SK-N-SH treated with all-trans-retinoic acid at 6 μM for 48 hours (cell line): ENCODE measurements at regions not wholly inside any gene's neighbourhood (a gene's known extent, or its start where the extent isn't known, plus 50 kb on each side); places are given as distances from the start of the nearest gene placed in this dataset.

Experiments
- ATAC-seq: fragments of 200-7000 bp; cut with Tn5 transposase; 3 replicates; pipeline ENCODE4 v1.9.1; 2020; ENCODE audit warnings: mild to moderate bottlenecking, moderate library complexity
- ARNTL ChIP-seq: fragments of 450-650 bp; formaldehyde crosslinking; IDR thresholded peaks from 2 replicates; pipeline ENCODE4 v1.5.0; 2020; ENCODE audit warnings: low read depth, mild to moderate bottlenecking, moderate library complexity, borderline replicate concordance
- BACH2 ChIP-seq: fragments of 250-450 bp; sonication (Bioruptor Pico); IDR thresholded peaks from 2 replicates; pipeline ENCODE4 v1.9.0; 2021; ENCODE audit warnings: mild to moderate bottlenecking, borderline replicate concordance
- CREB5 ChIP-seq: fragments of 250-450 bp; sonication (Bioruptor Pico); IDR thresholded peaks from 2 replicates; pipeline ENCODE4 v1.5.1; 2020; ENCODE audit warnings: low read depth, mild to moderate bottlenecking, moderate library complexity
- CSDC2 ChIP-seq: fragments of 250-450 bp; sonication (Bioruptor Pico); IDR thresholded peaks from 2 replicates; pipeline ENCODE4 v1.5.0; 2020; ENCODE audit warnings: mild to moderate bottlenecking, moderate library complexity
- CSRNP3 ChIP-seq: fragments of 250-450 bp; sonication (Bioruptor Pico); IDR thresholded peaks from 2 replicates; pipeline ENCODE4 v1.5.1; 2021; ENCODE audit warnings: mild to moderate bottlenecking, moderate library complexity
- ESRRG ChIP-seq: fragments of 250-450 bp; sonication (Bioruptor Pico); IDR thresholded peaks from 2 replicates; pipeline ENCODE4 v1.6.1; 2021; ENCODE audit warnings: mild to moderate bottlenecking
- GLIS3 ChIP-seq: fragments of 250-450 bp; sonication (Bioruptor Pico); IDR thresholded peaks from 2 replicates; pipeline ENCODE4 v1.5.0; 2020; ENCODE audit warnings: mild to moderate bottlenecking, moderate library complexity
- ISL1 ChIP-seq: fragments of 250-450 bp; sonication (Bioruptor Pico); IDR thresholded peaks from 2 replicates; pipeline ENCODE4 v2.1.2; 2022; ENCODE audit warnings: mild to moderate bottlenecking, moderate library complexity
- OSR1 ChIP-seq: fragments of 250-450 bp; sonication (Bioruptor Pico); IDR thresholded peaks from 2 replicates; pipeline ENCODE4 v1.8.0; 2022; ENCODE audit warnings: moderate library complexity, mild to moderate bottlenecking, inconsistent platforms
- PATZ1 ChIP-seq: fragments of 250-450 bp; sonication (Bioruptor Pico); IDR thresholded peaks from 2 replicates; pipeline ENCODE4 v1.8.0; 2020; ENCODE audit warnings: mild to moderate bottlenecking, moderate library complexity, borderline replicate concordance
- POU6F1 ChIP-seq: fragments of 250-450 bp; sonication (Bioruptor Pico); IDR thresholded peaks from 2 replicates; pipeline ENCODE4 v1.8.0; 2021; ENCODE audit warnings: low read depth, mild to moderate bottlenecking, moderate library complexity, borderline replicate concordance
- PPARA ChIP-seq: fragments of 250-450 bp; sonication (Bioruptor Pico); IDR thresholded peaks from 2 replicates; pipeline ENCODE4 v1.5.0; 2020; ENCODE audit warnings: mild to moderate bottlenecking, borderline replicate concordance
- RARB ChIP-seq: fragments of 250-450 bp; sonication (Bioruptor Pico); IDR thresholded peaks from 2 replicates; pipeline ENCODE4 v1.8.0; 2021; ENCODE audit warnings: mild to moderate bottlenecking, moderate library complexity
- TCF4 ChIP-seq: fragments of 250-450 bp; sonication (Bioruptor Pico); IDR thresholded peaks from 2 replicates; pipeline ENCODE4 v1.8.0; 2021; ENCODE audit warnings: mild to moderate bottlenecking, moderate library complexity, borderline replicate concordance
- TOX ChIP-seq: fragments of 250-450 bp; sonication (Bioruptor Pico); IDR thresholded peaks from 2 replicates; pipeline ENCODE4 v1.8.0; 2021; ENCODE audit warnings: mild to moderate bottlenecking, moderate library complexity, borderline replicate concordance
- TSHZ2 ChIP-seq: fragments of 250-450 bp; sonication (Bioruptor Pico); IDR thresholded peaks from 2 replicates; pipeline ENCODE4 v1.5.0; 2020; ENCODE audit warnings: mild to moderate bottlenecking, moderate library complexity
- ZC3H10 ChIP-seq: fragments of 250-450 bp; sonication (Bioruptor Pico); IDR thresholded peaks from 2 replicates; pipeline ENCODE4 v1.5.1; 2021; ENCODE audit warnings: mild to moderate bottlenecking, moderate library complexity
- ZFP3 ChIP-seq: fragments of 250-450 bp; sonication (Bioruptor Pico); IDR thresholded peaks from 2 replicates; pipeline ENCODE4 v1.5.0; 2020; ENCODE audit warnings: mild to moderate bottlenecking, moderate library complexity
- ZFP30 ChIP-seq: fragments of 450-650 bp; formaldehyde crosslinking; IDR thresholded peaks from 2 replicates; pipeline ENCODE4 v1.5.0; 2022; ENCODE audit warnings: mild to moderate bottlenecking, moderate library complexity
- ZNF565 ChIP-seq: fragments of 450-650 bp; formaldehyde crosslinking; conservative IDR thresholded peaks from 2 replicates; pipeline ENCODE4 v1.5.0; 2020; ENCODE audit warnings: low read depth, mild to moderate bottlenecking, moderate library complexity
- ZNF70 ChIP-seq: fragments of 450-650 bp; formaldehyde crosslinking; IDR thresholded peaks from 2 replicates; pipeline ENCODE4 v1.5.0; 2020; ENCODE audit warnings: mild to moderate bottlenecking, moderate library complexity

- TF ChIP-seq TSHZ2 (CRISPR knock-in tag) (no peak), ESRRG (no peak), CSDC2 (CRISPR knock-in tag) (no peak), PPARA (CRISPR knock-in tag) (no peak)
Measured at GRCh38 chr6:8191629-8192028, 89.3 kb upstream of the EEF1E1 start (continued).

- TF ChIP-seq TSHZ2 (CRISPR knock-in tag) (no peak), TOX (no peak), ARNTL (CRISPR knock-in tag) (no peak), RARB (no peak), OSR1 (CRISPR knock-in tag) (no peak), ESRRG (no peak)
- no peak for ATAC-seq
Measured at GRCh38 chr6:8187209-8187608, 84.9 kb upstream of the EEF1E1 start.

- ATAC-seq = no peak
- TF ChIP-seq CREB5 (CRISPR knock-in tag) = no peak
- no peak for TF ChIP-seq ZNF565 (CRISPR knock-in tag)
- no peak for TF ChIP-seq ZNF70
- no peak for TF ChIP-seq BACH2
- no peak for TF ChIP-seq PPARA (CRISPR knock-in tag)
- TF ChIP-seq ZC3H10 = no peak
- TF ChIP-seq CSRNP3 (CRISPR knock-in tag) = no peak
- TF ChIP-seq POU6F1 (CRISPR knock-in tag) = no peak
- no peak for TF ChIP-seq ARNTL (CRISPR knock-in tag)
- no peak for TF ChIP-seq OSR1 (CRISPR knock-in tag)
- TF ChIP-seq TSHZ2 (CRISPR knock-in tag) = no peak
- TF ChIP-seq ISL1 = no peak
- no peak for TF ChIP-seq GLIS3 (CRISPR knock-in tag)
- no peak for TF ChIP-seq ZFP3 (CRISPR knock-in tag)
- no peak for TF ChIP-seq TCF4 (CRISPR knock-in tag)
- TF ChIP-seq ZFP30 = no peak
- TF ChIP-seq TOX = no peak
- TF ChIP-seq PATZ1 (CRISPR knock-in tag) = no peak
Measured at GRCh38 chr6:8182902-8183665, 80.7 kb upstream of the EEF1E1 start.
